HG03457 (cell line): ENCODE measurements at regions not wholly inside any gene's neighbourhood (a gene's known extent, or its start where the extent isn't known, plus 50 kb on each side); places are given as distances from the start of the nearest gene placed in this dataset.

Source experiments
- ATAC-seq: cut with Tn5 transposase; IDR thresholded peaks from one replicate; pipeline ENCODE4 v1.9.1; 2021; ENCODE audit warnings: moderate number of reproducible peaks; ENCODE audit not compliant: unreplicated experiment

DNA sequence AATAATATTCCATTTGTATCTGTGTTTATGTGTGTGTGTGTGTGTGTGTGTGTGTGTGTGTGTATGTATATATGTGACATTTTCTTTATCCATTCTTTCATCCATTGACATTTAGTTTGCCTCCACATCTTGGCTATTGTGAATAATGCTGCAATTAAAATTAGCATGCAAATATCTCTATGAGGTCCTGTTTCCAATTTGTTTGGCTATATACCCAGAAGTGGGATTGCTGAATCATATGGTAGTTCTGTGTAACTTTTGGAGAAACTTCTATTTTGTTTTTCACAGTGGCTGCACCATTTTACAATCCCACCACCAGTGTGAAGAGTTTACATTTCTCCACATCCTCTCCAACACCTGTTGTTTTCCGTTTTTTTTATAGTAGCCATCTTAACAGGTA lies 53.1 kb downstream of the CH25H start:
- ATAC-seq, result no peak

DNA sequence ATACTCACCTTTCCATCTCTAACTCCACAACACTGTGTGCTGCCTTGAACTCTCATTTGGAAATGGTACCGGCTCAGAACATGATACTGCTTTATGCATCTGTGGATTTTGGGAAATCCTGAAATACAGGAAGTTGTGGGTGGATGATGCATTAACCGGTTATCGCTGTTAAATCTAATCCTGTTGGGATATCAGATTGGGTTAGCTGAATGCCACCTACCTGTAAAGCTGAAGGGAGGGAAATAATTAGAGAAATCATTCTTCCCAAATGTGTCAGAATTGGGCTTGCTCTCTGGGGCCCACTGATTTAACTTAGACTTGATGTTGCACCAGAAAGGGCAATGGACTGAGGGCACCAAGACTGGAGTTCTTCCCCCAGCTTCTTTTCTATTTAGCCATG lies 54.0 kb downstream of the CH25H start:
- ATAC-seq, result no peak

DNA sequence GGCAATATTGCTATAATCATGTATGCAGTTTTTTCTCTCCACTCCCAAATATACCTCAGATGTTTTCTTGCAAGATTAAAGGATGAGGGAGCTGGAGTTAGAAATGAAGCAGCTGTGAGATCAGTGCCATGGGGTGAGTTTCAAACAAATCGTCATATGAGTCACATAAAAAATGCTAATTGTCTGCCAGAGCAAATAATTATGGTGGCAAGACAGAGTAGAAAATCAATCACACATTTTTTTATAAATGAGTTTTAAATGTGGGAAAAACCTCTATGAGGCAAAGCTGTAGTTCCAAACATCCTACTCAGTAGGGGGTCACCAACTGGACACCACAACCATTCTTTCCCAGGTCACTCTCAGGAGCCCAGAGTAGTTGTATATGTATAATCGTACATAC lies 55.3 kb downstream of the CH25H start:
- no peak for ATAC-seq

DNA sequence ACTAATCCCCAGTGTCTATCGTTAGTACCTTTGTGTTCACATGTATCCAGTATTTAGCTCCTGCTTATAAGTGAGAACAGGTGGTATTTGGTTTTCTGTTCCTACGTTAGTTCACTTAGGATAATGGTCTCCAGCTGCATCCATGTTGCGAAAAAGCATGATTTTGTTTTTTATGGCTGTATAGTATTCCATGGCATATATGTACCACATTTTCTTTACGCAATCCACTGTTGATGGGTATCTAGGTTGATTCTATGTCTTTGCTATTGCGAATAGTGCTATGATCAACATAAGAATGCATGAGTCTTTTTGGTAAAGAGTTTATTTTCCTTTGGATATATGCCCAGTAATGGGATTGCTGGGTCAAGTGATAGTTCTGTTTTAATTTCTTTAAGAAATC lies 59.1 kb downstream of the CH25H start:
- no peak for ATAC-seq

DNA sequence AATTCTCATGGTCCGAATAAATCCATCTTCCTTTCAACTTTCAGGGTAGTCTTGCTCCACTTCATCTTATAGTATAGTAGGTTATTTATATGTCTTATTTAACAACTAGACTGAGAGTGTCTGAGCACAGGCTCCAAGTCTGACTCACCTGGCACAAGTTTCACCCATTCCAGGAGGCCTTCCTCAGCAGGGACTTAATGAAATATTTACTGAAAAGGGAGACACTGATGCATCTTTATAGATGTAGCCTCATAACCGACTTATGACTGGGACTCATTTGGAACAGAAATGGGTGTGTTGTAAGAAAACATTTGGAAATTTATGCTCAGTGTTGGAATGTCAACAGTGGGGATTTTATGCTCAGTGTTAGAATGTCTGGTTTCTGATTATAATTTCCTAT lies 59.9 kb downstream of the CH25H start:
- ATAC-seq, result no peak

DNA sequence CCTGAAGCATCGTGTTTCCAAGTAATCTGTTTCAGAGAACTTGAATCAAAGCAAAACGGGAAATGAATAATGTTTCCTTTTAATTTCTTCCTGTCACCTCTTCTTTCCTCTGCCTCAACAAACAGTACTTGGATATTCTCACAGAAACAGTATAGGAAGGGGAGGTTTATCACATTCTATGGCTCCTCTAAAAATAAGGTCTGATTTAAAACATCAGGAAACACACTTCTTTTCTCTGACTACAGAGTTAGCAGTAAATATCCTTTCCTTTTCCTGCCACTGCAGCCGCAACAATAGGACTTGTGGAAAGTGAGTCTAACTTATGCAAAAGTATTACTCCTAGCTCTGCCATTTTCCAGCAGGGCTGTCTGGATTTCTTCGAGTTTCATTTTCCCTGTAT lies 62.3 kb downstream of the CH25H start:
- no peak for ATAC-seq

DNA sequence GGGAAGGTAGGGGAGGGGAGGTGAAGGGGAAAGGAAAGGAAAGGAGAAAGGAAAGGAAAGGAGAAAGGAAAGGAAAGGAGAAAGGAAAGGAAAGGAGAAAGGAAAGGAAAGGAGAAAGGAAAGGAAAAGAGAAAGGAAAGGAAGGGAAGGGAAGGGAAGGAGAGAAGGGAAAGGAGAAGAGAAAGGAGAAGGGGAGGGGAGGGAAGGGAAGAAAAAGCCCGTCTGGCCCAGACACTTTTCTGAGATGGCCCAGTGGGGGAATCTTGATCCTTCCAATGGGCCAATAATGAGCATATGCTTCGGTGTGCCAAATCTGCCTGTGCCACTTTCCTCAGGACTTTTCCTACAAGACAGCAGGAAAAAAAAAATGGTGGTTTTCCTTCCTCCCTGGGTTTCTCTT lies 64.5 kb downstream of the CH25H start:
- ATAC-seq, result no peak

DNA sequence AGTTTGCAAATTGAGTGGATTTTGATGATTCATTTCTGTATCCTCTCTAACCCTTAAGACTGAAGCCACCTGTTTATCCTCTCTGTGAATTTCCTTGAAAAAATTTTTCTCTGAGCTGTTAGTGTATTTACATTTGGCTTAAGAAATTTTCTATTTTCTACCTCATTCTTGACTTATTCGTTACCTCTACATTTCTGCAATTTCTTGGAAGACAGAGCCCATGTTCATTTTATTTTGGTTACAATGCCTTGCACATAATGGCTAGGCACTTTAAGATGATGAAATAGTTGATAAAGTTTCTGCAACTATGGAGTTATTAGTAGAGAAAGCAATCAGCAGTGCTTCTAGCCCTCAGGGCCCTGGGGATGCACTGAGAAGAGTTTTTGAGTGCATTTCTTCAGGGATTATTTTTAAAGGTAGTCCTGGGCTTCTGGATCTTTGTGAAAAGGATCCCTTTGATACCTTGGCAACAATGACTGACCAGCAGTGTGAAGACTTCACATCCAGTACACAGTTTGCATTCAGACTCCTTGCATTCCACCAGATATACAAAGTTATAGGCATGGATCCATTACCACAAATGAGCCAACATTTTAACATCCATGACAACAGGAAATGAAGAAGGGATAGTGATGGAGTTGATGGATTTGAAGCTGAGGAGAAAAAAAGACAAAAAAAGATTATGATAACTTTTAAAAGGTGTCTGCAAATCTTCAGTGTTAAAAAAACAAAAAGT lies 68.2 kb downstream of the CH25H start:
- ATAC-seq, result no peak

DNA sequence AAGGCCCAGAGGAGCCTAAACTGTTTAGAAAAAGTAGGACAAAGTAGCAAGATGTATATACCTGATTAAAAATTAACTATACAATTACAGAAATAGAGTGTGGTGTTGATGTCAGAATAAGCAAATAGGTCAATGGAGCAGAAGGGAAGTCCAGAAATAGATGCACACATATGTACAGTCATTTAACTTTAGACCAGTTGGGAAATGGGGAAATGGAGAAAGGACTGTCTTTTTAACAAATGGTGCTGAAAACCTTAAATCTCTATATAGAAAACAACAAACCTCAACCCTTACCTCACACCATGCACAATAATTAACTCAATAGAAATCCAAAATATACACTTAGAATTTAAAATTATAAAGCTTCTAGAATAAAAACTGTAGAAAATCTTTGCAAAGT lies 72.2 kb downstream of the CH25H start:
- ATAC-seq, result peak; percentile 72

DNA sequence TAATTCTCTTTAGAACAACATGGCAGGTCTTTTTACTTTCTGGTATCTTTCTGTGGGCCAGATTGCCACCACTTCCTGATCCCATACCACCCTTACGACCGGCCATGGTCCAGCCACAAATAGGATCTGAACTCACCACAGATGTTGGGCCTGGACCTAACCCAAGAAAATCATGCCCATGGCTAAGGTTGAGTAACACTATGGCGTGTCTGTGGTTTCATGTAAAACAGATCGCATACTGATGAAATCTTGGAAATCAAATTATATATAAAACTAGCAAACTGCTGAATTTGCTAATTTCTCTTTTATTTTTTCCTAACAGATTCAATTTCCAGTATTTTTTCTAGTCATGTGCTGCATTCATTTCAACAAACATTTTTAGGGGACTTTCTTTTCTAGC lies 77.2 kb downstream of the CH25H start:
- no peak for ATAC-seq

DNA sequence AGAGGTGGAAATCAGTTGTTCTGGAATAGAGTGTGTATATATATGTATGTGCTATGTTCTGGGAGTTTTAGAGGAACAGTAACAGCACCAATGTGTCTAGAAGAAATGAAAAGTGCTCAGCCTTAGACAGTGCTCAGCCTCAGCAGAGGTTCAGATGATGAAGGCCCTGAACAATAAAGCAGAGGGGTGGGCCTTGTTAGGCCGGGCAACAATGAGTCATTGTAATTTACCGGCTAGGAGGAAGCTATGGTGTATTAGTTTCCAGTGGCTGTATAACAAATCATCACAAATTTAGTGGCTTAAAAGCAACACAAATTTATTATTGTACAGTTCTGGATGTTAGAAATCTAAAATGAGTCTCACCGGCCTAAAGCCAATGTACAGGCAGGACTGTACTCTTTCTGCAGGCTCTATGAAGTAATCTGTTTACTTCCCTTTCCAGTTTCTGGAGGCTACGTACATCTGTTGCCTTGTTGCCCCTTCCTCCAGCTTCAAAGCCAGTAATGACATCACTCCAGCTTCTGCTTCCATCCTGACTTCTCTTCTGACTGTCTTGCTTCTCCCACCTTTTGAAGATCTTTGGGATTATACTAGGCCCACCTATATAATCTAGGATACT lies 84.6 kb downstream of the CH25H start:
- ATAC-seq, result no peak

DNA sequence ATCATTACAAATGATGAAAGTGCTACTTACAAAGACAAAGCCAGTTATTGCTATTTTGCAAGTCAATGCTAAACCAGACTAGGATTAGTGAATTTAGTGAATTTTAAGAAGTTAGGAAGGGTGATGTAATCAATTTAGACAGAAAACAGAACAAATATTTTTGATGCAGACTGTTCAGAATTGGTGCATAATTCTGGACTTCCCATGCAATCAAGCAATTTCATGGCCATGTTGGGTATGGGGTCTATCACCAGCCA lies 85.4 kb downstream of the CH25H start:
- ATAC-seq, result no peak

DNA sequence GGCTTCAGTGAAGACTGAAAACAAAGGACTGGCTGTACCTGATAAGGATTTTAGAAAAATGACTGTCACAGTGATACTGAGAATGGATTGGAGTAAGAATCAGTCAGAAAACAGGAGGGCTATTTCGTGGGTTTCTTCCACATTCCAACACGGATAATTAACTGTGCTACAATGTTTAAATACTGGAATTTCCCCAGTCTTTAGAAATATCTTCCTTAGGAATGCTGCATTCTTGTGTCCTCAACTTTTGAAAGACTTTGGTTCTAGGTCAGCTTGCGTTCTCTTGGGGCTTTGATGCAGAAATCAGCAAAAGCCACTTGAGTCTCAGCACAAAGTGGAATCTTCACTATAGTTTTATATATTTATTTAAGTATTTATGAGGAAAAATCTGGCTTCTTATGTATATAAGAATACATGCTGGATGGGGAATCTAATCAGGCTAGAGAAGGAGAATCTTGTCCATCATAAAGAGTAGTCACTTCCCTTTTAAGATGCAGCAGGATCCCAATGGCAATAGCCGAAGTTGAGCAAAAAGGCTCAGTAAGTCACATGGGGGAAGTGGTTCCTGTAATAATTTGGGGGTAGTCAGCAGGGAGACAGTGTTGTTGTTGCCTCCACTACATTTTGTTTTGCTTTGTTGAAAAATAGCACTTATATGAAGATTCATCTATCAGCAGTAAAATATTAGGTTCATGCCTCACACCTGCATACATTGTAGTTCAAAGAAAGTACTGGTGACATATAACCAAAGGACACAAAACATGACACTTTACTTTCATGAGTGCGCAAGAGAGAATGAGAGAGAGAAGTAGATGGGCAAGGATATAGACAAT lies 86.0 kb downstream of the CH25H start:
- no peak for ATAC-seq

DNA sequence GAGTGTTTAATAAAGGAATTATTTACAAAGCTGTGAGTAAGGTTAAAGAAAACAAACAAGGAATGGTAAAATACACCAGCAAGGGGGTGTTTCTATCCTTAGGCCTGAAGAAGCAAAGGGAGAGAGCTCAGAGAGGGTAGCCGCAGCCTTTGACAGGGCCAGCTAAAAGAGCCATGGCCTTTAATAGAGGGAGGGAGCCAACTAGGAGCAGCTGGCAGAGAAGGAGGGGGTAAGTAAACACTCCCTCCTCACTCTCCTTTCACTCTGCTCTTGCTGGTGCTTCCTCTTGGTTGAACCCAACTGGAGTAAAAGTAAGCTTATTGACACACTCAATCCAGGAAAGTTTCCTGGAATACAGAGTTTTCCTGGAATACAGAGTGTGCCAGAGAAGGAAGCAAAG lies 87.5 kb downstream of the CH25H start:
- no peak for ATAC-seq

DNA sequence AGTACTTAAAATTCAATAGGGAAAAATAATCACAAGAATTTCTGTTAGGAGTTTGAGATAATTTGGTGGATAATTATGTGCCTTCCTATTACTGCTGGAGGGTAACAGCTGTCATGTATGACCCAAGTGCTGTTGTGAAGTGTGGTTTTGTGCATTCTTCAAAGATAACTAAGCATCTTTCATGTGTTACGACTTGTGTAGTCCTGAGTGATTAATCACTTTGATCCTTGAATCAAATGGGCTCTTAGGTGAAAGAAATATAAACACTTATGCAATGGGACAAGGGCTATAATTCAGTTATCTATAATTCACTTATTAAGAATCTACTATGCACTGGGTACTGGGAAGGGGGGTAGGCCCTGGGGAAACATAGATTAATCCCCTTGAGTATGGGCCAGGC lies 89.0 kb downstream of the CH25H start:
- ATAC-seq, result no peak

DNA sequence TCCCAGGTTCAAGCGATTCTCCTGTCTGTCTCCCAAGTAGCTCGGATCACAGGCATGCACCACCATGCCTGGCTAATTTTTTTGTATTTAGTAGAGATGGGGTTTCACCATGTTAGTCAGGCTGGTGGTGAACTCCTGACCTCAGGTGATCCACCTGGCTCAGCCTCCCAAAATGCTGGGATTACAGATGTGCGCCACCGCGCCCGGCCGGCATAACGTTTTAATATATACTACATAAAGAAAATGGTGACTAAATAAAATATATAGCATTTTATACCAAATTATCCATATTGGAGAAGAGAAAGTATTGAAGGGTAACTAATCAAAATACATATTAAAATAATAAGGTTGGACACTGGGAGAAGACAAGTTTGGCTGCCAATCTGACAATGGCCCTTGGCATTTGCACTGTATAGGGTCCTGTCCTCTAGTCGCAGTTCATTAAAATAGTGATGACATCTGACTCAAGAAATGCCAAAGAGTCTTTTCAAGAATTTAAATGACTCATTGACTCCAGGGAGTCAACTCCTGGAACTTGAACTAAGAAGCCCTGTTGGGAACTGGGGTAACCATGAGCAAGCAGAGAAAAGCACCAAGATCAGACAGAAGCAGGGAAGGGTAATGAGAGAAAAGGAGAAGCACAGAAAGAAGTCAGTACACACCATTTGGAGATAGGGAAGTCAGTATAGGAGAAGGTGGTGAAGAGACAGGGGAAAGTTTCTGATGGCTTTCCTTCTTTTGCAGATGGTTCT lies 91.1 kb downstream of the CH25H start:
- no peak for ATAC-seq

DNA sequence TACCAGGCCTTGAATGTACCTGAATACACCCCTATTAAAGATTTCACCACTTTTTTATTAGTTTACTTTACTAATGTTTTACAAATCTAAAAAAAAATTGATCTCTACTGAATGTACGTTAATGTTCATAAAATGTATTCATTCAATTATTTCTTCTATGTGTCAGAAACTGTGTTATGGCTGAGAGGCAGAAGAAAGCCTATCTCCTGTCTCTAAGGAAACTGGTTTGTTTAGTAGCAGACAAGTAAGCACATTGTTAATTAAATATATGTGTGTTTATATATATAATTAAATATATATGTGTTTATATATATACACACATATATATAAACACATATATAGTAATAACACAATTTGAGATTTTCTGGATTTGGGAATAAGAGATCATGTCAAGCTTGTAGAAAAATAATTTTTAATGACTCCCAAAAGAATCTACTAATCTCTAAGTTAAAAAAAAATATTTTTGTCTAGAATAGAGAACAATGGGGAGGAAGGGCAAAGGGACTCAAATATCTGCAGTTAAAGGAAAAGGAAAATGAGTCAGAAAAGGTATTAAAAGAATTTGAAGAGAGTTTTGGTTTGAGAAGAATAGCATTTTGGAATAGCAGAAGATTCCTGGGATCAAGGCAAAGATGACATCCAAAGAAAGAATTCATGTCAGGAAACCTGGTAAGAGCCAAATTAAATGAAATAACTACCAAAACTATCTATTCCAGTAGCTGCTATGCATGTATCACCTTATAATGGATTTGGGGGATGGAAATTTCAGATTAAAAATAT lies 92.1 kb downstream of the CH25H start:
- ATAC-seq, result no peak

DNA sequence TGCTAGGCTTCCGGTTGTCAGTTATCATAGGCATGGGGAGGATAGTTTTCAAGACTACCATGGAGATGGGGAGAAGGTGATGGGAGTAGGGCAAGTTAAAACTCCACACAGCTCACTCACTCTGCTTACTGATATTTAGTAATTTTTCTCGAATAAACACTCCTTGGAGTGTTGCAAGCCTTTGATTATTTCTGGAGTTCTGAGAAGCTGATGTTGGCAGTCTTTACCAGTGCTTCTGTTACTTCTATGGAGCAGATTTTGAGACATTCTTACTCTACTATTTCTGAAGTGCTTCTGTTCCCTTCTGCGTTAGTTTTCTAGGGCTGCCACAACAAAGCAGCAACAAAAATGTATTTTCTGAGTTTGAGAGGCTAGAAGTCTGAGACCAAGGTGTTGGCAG lies 104.4 kb downstream of the CH25H start:
- ATAC-seq, result no peak

DNA sequence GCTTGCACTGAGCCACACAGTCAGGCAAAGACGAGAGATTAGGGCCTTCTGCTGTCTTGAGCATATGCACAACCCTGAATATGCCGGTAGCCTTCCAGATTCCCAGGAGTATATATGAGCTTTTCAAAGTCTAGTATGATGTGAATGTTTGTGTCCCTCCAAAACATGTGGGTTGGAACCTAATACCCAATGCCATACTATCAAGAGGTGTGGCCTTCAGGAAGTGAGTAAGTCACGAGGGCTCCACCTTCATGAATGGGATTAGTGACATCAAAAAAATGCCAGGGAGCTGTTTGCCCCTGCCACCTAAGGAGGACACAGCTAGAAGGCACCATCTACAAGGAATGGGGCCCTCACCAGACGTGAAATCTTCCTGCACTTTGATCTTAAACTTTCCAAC lies 105.2 kb downstream of the CH25H start:
- no peak for ATAC-seq

DNA sequence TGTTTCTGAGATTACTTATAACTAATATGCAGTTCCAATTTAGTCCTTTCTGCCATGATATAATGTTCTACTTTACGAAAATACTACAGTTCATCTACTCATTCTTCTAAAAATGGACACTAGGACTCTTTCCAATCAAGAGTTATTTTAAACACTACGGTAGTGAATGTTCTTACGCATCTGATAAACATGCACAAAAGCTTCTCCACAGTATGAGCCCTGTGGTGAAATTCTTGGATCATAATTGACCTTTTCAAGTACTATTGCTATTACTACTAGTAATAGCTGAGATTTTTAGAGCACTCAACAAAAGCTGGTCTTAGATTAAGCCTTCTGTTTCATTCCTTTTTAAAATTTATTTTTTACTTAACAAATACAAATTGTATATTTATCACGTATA lies 106.4 kb downstream of the CH25H start:
- ATAC-seq, result no peak

DNA sequence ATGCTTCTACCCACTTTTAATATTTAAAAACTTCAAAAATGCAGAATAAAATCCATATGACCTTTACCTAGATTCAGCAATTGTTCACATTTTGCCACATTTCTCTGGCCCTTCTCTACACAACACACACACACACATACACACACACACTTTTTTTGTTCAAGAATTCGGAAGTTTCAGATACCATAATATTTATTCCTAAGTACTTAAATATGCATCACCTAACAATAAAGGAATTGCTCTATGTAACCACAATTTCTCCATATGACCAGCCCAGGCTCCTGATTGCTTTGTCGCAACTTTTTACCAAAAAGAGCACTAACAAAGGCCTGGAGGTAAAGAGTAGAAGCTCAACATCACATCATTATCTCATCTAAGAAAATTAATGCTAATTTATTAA lies 106.6 kb downstream of the FAS start:
- ATAC-seq, result no peak
